SW 1271 (cell line): ENCODE measurements at regions not wholly inside any gene's neighbourhood (a gene's known extent, or its start where the extent isn't known, plus 50 kb on each side); places are given as distances from the start of the nearest gene placed in this dataset.

Source experiments
- DNase-seq, 2 experiments: peaks; one replicate each; lab custom pipeline; 2025; lab: John Stamatoyannopoulos, UW

DNA sequence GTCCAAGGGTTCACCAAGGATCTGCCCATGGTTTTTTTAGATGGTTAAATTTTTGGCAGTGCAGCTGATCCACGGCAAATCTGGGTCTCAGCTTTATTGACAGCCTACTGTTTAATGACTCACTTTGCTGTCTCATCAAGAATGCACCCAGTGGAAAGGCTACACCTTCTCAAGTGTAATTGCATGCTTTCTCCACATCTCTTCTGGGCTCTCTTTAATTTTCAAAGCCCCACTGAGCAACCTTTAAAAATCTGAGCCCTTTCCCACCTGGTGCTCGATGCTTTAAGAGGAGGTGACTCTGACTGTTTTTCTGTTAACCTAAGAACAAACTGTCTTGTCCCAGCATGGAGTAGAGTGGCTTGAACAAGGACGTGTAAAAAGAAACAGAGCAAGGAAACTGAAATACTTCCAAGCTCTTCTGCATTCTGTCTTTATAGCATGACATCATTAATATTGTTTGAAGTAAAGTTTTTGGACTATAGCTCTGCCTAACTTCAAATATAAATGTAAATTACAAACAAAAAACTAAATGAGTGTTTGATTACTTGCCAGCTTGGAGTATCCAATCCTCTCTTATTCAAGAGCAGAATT lies 214.2 kb upstream of the KRR1 start:
- DNase-seq = peak; percentile 51 to 78

GRCh38 chr12:75724928-75725312 lies 213.5 kb upstream of the KRR1 start:
- DNase-seq = peak; percentile 38 to 81

GRCh38 chr12:75724307-75724927 lies 213.0 kb upstream of the KRR1 start:
- no peak for DNase-seq

DNA sequence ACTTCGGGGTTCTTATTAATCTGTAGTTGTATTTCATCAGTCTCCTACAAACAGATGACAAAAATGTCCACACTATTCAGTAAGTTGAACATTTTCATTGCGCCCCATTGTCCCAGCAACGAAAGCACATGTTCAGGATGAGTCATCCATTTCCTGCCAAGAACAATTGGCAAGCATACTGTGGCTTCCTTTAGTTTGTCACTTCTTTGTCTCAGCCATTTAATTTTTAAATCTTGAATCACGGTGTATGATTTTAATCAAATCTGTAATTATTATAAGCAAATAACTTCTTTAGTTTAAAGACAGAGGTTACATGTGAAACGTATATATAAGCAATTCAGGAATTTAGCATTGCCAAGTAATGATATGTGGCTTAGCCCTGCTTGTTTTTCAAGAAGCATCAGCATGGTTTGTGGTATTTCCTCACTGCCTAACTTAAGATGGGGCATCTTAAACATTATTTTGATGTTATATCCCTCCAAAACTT lies 211.3 kb upstream of the KRR1 start:
- DNase-seq = peak; percentile 52 to 86

DNA sequence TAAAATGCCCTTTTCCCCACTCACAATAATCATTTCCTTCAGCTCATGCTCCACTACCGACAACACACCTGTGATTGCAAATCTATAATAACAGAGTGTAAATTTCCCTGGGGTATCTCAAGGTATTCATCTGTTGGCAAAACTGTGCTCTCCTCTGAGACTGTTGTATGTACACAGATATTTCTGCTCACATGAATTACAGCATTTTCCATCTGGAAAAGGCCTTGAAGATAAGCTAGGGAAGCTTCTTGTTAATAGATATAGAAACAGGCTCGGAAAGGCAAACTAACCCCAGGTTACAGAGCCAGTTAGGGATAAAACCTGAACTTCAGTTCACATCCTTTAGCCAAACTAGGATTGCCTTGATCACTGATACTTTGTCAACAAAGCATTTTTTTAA lies 210.4 kb upstream of the KRR1 start:
- no peak for DNase-seq

DNA sequence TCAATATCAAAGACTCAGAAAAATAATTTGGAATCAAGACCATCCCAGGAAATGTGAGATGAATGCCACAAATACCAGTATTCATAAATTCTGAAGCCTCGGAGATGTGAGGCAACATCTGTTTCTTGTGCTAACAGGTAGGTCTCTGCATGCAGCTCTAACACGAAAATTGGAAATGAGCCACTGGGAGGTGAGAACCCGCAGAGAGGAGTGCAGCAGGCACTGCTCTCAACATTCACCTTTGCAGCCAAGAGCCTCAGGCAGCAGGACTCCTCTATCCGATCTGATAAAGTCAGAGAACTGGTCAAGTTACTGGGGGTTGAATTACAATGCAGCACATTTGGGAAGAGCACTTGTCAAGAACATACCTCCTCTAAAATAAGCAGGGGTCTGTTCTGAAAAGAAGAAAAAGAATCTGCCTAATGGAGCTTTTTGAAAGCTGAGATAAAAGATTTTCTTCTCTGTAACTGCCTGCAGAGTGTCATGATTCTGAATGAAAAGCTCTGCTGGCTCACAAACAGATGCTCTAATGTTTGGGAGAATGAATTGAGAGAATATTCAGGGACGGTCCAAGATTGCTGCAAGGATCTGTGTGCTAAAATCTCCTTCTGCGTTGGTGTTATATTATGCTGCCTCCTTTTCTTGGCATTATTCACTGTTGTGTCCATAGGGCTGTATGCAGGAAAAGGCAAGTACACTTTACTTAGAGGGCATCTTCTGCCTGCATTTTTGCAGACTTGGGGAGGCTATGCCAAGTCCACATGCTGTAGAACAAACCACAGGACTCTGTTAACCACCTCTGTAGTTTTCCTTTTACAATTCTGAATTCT lies 209.6 kb upstream of the KRR1 start:
- no peak for DNase-seq

DNA sequence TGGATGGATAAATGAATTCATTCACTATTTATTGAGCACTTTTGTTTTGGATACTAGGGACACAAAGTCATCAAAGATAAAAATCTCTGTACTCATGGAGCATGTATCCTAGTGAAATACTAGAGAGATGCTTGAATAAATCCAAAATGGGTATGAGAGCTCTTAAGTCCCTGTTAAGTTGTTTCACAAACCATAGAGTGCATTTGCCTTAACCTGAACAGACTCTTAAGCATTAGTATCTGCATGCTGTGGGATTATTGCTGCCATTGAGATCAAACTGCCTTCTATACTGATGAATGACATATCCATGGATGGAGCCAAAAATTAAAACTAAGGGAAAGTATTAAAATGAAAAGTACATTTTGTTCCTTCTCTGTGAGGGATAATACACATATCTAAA lies 206.5 kb upstream of the KRR1 start:
- no peak for DNase-seq

DNA sequence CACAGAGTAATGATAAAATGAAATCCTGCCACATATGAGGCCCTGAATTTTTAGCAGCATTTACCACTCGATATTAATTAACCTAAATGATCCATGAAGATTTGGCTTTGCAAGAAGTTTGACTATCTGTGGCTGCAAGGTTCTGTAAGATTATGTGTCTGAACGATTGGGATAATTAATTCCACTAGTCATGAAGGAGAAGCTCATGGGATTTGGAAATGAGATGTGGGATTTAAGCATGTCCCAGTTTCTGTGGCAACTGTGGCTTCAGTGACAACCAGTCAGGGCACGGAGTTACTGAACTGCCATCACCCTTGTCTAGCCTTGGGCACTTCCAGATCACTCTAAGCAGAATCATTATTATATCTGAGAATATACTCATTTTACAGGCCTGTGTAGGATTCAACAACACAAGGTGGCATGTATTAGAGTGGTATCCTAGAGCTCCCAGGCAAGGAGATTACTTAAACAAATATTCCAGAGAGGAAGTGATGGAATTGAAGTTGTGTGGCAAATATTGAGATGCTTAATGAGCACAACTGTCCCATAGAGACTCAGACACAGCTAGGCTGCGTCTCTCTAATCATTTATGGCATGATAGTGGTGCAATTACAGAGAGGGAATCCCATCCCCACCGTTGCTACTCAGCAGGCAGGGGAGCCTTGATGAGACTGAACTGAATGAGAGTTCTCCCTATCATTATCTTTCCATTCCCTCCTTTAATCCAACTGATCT lies 205.0 kb upstream of the KRR1 start:
- DNase-seq = no peak

GRCh38 chr12:75715682-75716081 lies 204.3 kb upstream of the KRR1 start:
- DNase-seq = no peak

DNA sequence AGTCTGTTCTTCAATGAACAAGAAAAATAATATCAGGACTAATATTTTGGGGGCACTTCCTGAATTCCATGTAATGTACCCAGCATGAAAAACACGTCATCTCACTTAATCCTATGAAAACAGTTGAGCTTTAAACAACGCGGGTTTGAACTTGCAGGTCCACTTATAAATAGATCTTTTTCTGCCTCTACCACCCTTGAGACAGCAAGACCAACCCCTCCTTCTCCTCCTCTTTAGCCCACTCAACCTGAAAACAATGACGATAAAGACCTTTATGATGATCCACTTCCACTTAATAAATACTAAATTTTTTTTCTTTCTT lies 203.9 kb upstream of the KRR1 start:
- no peak for DNase-seq

- DNase-seq = peak in 1 of 2 experiments; percentile 11
Measured at GRCh38 chr12:75714462-75715322, 203.3 kb upstream of the KRR1 start.

DNA sequence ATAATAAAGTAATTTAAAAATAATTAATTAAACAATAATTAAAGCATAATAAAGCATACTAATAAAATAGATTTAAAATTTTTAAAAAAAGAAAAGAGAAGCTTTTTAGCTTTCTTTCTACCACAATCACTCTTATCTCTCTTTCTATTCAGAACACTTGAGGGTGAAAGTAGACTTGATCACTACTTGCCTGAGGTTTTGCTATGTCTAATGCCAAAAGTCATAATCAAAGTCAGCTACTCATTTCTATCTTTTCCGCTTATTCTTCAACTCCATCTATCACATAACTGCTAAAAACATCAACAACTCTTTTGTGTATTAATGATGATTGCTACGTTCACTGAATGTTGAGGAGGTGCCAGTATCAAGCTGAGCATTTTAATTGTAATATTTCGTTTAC lies 202.0 kb upstream of the KRR1 start:
- DNase-seq = no peak

GRCh38 chr12:75712223-75712622 lies 200.8 kb upstream of the KRR1 start:
- DNase-seq = no peak

GRCh38 chr12:75711271-75711670 lies 199.9 kb upstream of the KRR1 start:
- DNase-seq = no peak

DNA sequence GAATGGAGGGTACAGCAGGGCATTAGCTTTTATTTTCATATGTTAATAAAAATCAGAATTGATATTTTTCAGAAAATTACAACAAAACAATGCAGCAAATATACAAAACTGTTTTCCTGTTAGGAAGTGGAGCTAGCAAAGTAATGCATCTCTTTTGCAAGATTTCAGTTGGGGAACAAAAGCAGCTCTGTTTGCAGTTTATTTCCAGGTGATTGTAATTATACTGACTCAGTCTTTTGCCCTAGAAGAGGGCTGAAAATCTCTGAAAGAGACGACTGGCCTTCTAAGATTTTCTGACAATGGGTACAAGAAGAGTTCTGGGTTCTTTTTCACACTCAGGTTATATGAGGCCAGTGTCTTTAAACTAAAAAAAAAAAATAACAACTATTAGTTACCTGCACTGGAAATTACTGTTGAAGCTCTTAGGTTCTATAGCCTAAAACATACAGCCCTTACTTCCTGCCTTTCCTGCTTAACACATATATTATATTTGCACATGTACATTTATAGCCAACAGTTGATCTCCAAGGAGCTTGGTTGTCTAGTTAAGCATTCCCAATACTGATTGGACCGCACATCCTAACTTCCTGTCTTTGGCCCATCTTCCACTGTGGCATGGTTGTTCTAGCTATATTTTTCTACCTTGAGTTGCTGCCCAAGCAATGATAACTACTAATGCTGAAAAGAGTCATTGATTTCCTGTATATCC lies 199.1 kb upstream of the KRR1 start:
- DNase-seq = no peak

GRCh38 chr12:75709503-75709902 lies 198.1 kb upstream of the KRR1 start:
- no peak for DNase-seq

DNA sequence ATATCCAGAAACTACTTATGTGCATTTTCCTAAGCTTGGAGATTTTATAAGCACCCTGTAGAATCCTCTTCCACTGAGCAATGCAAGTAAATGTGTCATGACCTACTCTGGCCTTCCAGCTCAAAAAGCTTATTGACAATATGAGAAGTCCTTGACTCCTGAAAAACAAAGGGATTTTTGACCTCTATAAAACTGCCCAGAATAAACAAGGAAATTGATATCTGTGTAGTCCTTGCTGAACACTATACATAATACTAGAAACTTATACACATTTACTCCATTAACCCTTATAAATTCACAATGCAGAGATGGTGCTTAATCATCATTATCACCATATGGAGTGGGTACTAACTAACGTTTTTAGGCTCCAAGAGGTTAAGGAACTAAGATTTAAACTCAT lies 197.4 kb upstream of the KRR1 start:
- DNase-seq = no peak

DNA sequence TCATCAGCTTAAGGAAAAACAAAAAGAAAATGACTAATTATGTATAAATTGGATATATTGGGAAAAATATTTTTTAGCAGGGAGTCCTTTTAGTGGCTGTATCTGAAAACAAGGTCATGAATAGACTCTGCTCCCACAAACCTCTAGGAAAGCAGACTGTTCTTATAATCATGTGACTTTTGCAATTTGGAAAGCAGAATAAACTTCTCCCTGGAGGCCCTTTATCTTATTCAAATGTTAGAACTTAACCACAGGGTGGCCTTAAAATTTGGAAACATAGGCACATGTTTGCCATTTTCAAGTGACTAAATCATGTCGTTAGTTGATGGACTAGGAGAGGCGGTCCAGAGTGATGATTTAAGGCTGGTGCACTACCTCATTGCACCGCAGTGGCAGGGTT lies 196.6 kb upstream of the KRR1 start:
- no peak for DNase-seq

- DNase-seq = peak in 1 of 2 experiments; percentile 43
Measured at GRCh38 chr12:75706786-75707605, 195.6 kb upstream of the KRR1 start.
